MCF 10A (cell line): ENCODE measurements at regions not wholly inside any gene's neighbourhood (a gene's known extent, or its start where the extent isn't known, plus 50 kb on each side); places are given as distances from the start of the nearest gene placed in this dataset.

Experiments used
- BruUV-seq: library from RNA; stranded (reverse); fragments of 400-500 nt; replicated peaks from 2 replicates; lab custom pipeline; 2021; lab: Mats Ljungman, UMichigan
- CTCF ChIA-PET: fragments of 300-600 bp; sonication (Branson Sonifier 250); formaldehyde crosslinking; extraction: SDS; loops from one replicate; lab custom pipeline; 2021; ENCODE audit warnings: antibody characterized with exemption, inconsistent platforms; lab: Yijun Ruan, JAX
- POLR2A ChIA-PET: fragments of 300-600, 350-650 bp; sonication (Branson Sonifier 250); formaldehyde crosslinking; extraction: SDS; loops from one replicate; lab custom pipeline; 2020; ENCODE audit warnings: antibody characterized with exemption, inconsistent platforms; lab: Yijun Ruan, JAX
- DNase-seq: peaks from one replicate; pipeline ENCODE4 v3.0.0-alpha.2; 2018; ENCODE audit not compliant: unreplicated experiment
- H3K27ac Mint-ChIP-seq: one replicate; pipeline ENCODE4 v1.8.0; 2022; ENCODE audit warnings: mild to moderate bottlenecking, low read depth, mixed read lengths; ENCODE audit not compliant: unreplicated experiment
- H3K27me3 Mint-ChIP-seq: one replicate; pipeline ENCODE4 v1.8.0; 2022; ENCODE audit warnings: mixed read lengths; ENCODE audit not compliant: insufficient read depth, unreplicated experiment
- H3K36me3 Mint-ChIP-seq: one replicate; pipeline ENCODE4 v1.8.0; 2022; ENCODE audit warnings: mild to moderate bottlenecking, moderate library complexity, mixed read lengths; ENCODE audit not compliant: insufficient read depth, unreplicated experiment
- H3K4me1 Mint-ChIP-seq: one replicate; pipeline ENCODE4 v1.8.0; 2022; ENCODE audit warnings: mixed read lengths; ENCODE audit not compliant: insufficient read depth, unreplicated experiment
- H3K4me3 Mint-ChIP-seq: one replicate; pipeline ENCODE4 v1.8.0; 2022; ENCODE audit warnings: mild to moderate bottlenecking, moderate library complexity, mixed read lengths; ENCODE audit not compliant: unreplicated experiment
- H3K9me3 Mint-ChIP-seq: one replicate; pipeline ENCODE4 v1.8.0; 2022; ENCODE audit warnings: mixed read lengths; ENCODE audit not compliant: unreplicated experiment
- CTCF ChIP-seq: fragments of 200-600 bp; IDR thresholded peaks from one replicate; pipeline ENCODE4 v1.8.0; 2022; ENCODE audit warnings: antibody characterized with exemption, mild to moderate bottlenecking; ENCODE audit not compliant: unreplicated experiment
- intact Hi-C: fragments of 100-400 bp; cut with micrococcal nuclease; formaldehyde crosslinking; loops from 2 replicates; pipeline ENCODE4 v1.14.1; 2022

- TF ChIP-seq CTCF: no peak
- H3K27me3 Mint-ChIP-seq: peaks cover 64% of the 10 kb centered on the region
- H3K4me1 Mint-ChIP-seq: peaks cover 5% of the 10 kb centered on the region
- H3K9me3 Mint-ChIP-seq: no peaks in the 10 kb centered on the region
- H3K27ac Mint-ChIP-seq: no peak overlapping the region
- intact Hi-C loops: no loop called here
- POLR2A ChIA-PET: no interaction called here
- H3K36me3 Mint-ChIP-seq: no peaks in the 10 kb centered on the region
- BruUV-seq: no TSS peak
- peak; percentile 6 for DNase-seq
- no peak overlapping the region for H3K4me3 Mint-ChIP-seq
- CTCF ChIA-PET: interaction anchor here (0.8 to 1.0 kb wide), 2 partner anchors 57 to 613 kb away, joined by 3 read pairs; no protein-coding TSS in a partner anchor
Observed at GRCh38 chr9:71253011-71253410, 131.6 kb upstream of the TRPM3 start.

DNA sequence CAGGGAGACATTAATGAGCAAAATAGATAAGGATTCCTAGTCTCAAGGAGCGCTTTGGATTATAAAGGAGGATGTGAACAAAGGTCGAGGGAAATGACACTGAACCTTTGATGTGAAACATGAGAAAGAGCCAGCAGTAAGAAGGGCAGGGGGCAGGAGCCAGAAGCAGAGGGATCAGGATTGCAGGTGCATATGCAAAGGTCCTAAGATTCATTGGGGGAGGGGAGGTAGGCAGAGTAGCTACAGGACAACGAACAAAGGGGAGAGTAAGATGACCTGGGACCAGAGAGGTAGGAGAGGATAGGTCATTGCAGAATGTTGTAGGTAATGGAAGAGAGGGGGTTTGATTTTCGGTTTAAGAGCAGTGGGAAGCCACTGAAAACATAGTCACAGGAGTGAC, 129.2 kb upstream of the TRPM3 start:
- peaks cover 4% of the 10 kb centered on the region for H3K36me3 Mint-ChIP-seq
- BruUV-seq: no TSS peak
- ChIA-PET POLR2A (interaction anchor here (0.7 kb wide), 1 partner anchor 610 kb away, joined by 4 read pairs; no protein-coding TSS in a partner anchor), CTCF (interaction anchor here (0.6 to 5.5 kb wide), 30 partner anchors 10 to 623 kb away, joined by 3 to 214 read pairs (median 4); no protein-coding TSS in a partner anchor)
- DNase-seq: no peak
- H3K9me3 Mint-ChIP-seq: no peaks in the 10 kb centered on the region
- TF ChIP-seq CTCF: no peak
- H3K27me3 Mint-ChIP-seq: peaks cover 40% of the 10 kb centered on the region
- no peak overlapping the region for H3K27ac Mint-ChIP-seq
- intact Hi-C loops: no loop called here
- H3K4me1 Mint-ChIP-seq: peaks cover 5% of the 10 kb centered on the region
- no peak overlapping the region for H3K4me3 Mint-ChIP-seq

DNA sequence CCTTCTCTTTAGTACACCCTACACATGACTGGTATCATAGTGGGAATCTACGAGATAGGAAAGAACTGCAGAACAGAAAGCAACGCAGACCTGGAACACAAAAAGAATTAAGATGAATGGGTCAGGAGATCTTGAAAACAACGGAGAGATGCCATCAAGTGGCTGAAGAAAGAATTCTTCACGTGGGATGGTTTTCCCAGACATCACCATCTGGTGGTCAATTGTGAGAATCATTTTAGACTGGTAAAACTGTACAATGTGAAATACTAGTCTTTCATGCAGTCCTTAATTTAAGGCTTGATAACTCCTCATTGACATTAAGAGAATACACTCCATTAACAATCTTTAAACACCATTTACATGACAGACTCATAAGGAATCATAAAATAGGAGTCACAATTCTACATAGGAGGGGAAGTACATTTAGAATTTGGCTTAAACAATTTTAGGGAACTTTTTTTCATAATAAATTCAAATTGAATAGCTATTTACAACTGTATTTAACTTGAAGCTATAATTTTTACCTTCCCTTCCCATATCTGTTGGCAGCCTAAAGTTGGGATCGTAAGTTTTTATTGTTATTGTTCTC, 128.4 kb upstream of the TRPM3 start:
- peak; percentile 75 for DNase-seq
- H3K4me3 Mint-ChIP-seq: no peak overlapping the region
- ChIA-PET POLR2A (interaction anchor here (0.7 kb wide), 1 partner anchor 610 kb away, joined by 4 read pairs; no protein-coding TSS in a partner anchor), CTCF (interaction anchor here (0.6 to 5.5 kb wide), 60 partner anchors 9 to 1582 kb away, joined by 3 to 214 read pairs (median 4); no protein-coding TSS in a partner anchor)
- peak; percentile 87 for TF ChIP-seq CTCF
- peaks cover 5% of the 10 kb centered on the region for H3K4me1 Mint-ChIP-seq
- H3K36me3 Mint-ChIP-seq: peaks cover 6% of the 10 kb centered on the region
- BruUV-seq: no TSS peak
- intact Hi-C loops: loop anchor here (1.0 to 10.0 kb wide), 4 partner anchors 249 to 610 kb away; no protein-coding TSS in a partner anchor
- H3K9me3 Mint-ChIP-seq: no peaks in the 10 kb centered on the region
- no peak overlapping the region for H3K27ac Mint-ChIP-seq
- peaks cover 33% of the 10 kb centered on the region for H3K27me3 Mint-ChIP-seq

- no peak for DNase-seq
- ChIA-PET POLR2A (no interaction called here), CTCF (interaction anchor here (0.8 kb wide), 1 partner anchor 321 kb away, joined by 5 read pairs; no protein-coding TSS in a partner anchor)
- BruUV-seq: no TSS peak
- no peak overlapping the region for H3K27ac Mint-ChIP-seq
- no peaks in the 10 kb centered on the region for H3K9me3 Mint-ChIP-seq
- no peak for TF ChIP-seq CTCF
- intact Hi-C loops: loop anchor here (10.0 kb wide), 1 partner anchor 411 kb away; no protein-coding TSS in a partner anchor
- H3K4me1 Mint-ChIP-seq: peaks cover 5% of the 10 kb centered on the region
- H3K4me3 Mint-ChIP-seq: no peak overlapping the region
- H3K27me3 Mint-ChIP-seq: peaks cover 13% of the 10 kb centered on the region
- H3K36me3 Mint-ChIP-seq: peaks cover 6% of the 10 kb centered on the region
Observed at GRCh38 chr9:71245651-71246050, 124.2 kb upstream of the TRPM3 start.
